Body of pancreas (tissue), 4 donors: ENCODE measurements at regions not wholly inside any gene's neighbourhood (a gene's known extent, or its start where the extent isn't known, plus 50 kb on each side); places are given as distances from the start of the nearest gene placed in this dataset.

Experiments used
- POLR2A ChIP-seq, 3 donors: fragments of 450-650 bp; IDR thresholded peaks; one replicate each; pipeline ENCODE4 v1.6.1; 2016; ENCODE audit warnings: antibody characterized with exemption in 3 of 3, mild to moderate bottlenecking in 2 of 3
- TF ChIP-seq, protein P1 (sequence below), 7 experiments: fragments of 450-650 bp in 4 of 7; fragments of 200-600 bp in 3 of 7; sonication (generic) in 3 of 7; IDR thresholded peaks; one replicate each; pipeline ENCODE4 v1.5.1; 2016 to 2019; ENCODE audit warnings: antibody characterized with exemption in 7 of 7

- TF ChIP-seq POLR2A (IDR thresholded peaks at IDR 0.05), result no peak
- TF ChIP-seq, protein P1, sequence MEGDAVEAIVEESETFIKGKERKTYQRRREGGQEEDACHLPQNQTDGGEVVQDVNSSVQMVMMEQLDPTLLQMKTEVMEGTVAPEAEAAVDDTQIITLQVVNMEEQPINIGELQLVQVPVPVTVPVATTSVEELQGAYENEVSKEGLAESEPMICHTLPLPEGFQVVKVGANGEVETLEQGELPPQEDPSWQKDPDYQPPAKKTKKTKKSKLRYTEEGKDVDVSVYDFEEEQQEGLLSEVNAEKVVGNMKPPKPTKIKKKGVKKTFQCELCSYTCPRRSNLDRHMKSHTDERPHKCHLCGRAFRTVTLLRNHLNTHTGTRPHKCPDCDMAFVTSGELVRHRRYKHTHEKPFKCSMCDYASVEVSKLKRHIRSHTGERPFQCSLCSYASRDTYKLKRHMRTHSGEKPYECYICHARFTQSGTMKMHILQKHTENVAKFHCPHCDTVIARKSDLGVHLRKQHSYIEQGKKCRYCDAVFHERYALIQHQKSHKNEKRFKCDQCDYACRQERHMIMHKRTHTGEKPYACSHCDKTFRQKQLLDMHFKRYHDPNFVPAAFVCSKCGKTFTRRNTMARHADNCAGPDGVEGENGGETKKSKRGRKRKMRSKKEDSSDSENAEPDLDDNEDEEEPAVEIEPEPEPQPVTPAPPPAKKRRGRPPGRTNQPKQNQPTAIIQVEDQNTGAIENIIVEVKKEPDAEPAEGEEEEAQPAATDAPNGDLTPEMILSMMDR (IDR thresholded peaks at IDR 0.05), result no peak
Observed at GRCh38 chr14:101465795-101466448, 95.4 kb upstream of the DIO3 start.
